Tibial artery (tissue), 4 donors: ENCODE measurements at regions not wholly inside any gene's neighbourhood (a gene's known extent, or its start where the extent isn't known, plus 50 kb on each side); places are given as distances from the start of the nearest gene placed in this dataset.

Source experiments
- DNase-seq, 2 donors: peaks; one replicate each; pipeline ENCODE4 v3.0.0-alpha.2; 2019
- H3K27ac ChIP-seq, 2 donors: fragments of 200-600 bp; sonication (generic) in 1 of 2; 1 replicate in 1 of 2; 2 replicates in 1 of 2; pipeline ENCODE4 v1.5.1; 2018 to 2019; ENCODE audit warnings: mild to moderate bottlenecking in 1 of 2
- H3K27me3 ChIP-seq, 2 donors: fragments of 200-600 bp; sonication (generic) in 1 of 2; one replicate each; pipeline versions ENCODE4 v1.5.1 to v1.6.0; 2016 to 2019
- H3K36me3 ChIP-seq, 3 donors: fragments of 200-600 bp; sonication (generic) in 2 of 3; one replicate each; pipeline ENCODE4 v1.5.1; 2016 to 2019; ENCODE audit warnings: mild to moderate bottlenecking in 2 of 3
- H3K4me1 ChIP-seq, 4 donors: fragments of 200-600 bp; sonication (generic) in 2 of 4; 1 replicate in 3 of 4; 2 replicates in 1 of 4; pipeline ENCODE4 v1.5.1; 2016 to 2019
- H3K4me3 ChIP-seq, 2 donors: fragments of 200-600 bp; sonication (generic) in 1 of 2; 1 replicate in 1 of 2; 2 replicates in 1 of 2; pipeline ENCODE4 v1.5.1; 2018 to 2019; ENCODE audit warnings: mild to moderate bottlenecking in 2 of 2
- H3K9me3 ChIP-seq, 3 donors: fragments of 200-600 bp; sonication (generic) in 1 of 3; one replicate each; pipeline ENCODE4 v1.5.1; 2016 to 2019
- intact Hi-C: fragments of 100-400 bp; cut with DNase I; formaldehyde crosslinking; loops from one replicate; pipeline ENCODE4 v1.15.0; 2023; ENCODE audit warnings: low total_unique reads
- TF ChIP-seq, protein P1 (sequence below), 2 experiments: fragments of 200-600 bp in 1 of 2; fragments of 450-650 bp in 1 of 2; IDR thresholded peaks; one replicate each; pipeline ENCODE4 v1.5.1; 2017 to 2019; ENCODE audit warnings: antibody characterized with exemption in 2 of 2, mild to moderate bottlenecking in 1 of 2, moderate library complexity in 1 of 2

DNA sequence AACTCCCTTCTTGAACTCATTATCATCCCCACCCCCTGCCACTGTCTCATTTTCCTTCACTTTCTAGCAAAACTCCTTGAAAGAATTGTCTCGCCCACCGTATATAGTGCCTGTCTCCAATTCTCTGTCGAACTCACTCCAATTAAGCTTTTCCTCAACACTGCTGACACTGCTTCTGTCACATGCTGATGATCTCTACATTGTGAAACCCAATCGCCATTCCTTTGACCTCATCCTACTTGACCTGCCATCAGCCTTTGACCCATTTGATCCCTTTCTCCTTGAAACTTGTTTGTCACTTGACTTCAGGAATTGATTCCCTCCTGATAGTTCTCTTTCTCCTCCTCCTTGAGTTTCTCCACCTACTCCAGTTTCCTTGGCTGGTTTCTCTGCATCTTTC, 54.8 kb downstream of the CCDC71L start:
- TF ChIP-seq, protein P1, sequence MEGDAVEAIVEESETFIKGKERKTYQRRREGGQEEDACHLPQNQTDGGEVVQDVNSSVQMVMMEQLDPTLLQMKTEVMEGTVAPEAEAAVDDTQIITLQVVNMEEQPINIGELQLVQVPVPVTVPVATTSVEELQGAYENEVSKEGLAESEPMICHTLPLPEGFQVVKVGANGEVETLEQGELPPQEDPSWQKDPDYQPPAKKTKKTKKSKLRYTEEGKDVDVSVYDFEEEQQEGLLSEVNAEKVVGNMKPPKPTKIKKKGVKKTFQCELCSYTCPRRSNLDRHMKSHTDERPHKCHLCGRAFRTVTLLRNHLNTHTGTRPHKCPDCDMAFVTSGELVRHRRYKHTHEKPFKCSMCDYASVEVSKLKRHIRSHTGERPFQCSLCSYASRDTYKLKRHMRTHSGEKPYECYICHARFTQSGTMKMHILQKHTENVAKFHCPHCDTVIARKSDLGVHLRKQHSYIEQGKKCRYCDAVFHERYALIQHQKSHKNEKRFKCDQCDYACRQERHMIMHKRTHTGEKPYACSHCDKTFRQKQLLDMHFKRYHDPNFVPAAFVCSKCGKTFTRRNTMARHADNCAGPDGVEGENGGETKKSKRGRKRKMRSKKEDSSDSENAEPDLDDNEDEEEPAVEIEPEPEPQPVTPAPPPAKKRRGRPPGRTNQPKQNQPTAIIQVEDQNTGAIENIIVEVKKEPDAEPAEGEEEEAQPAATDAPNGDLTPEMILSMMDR (IDR thresholded peaks at IDR 0.05): no peak
- DNase-seq: no peak
- H3K4me3 ChIP-seq: no peak overlapping the region
- H3K27ac ChIP-seq: no peak overlapping the region
- no peaks in the 10 kb centered on the region for H3K9me3 ChIP-seq
- peaks cover 0 to 6% (median 0%) of the 10 kb centered on the region in 4 donors for H3K4me1 ChIP-seq
- intact Hi-C loops: no loop called here
- H3K36me3 ChIP-seq: no peaks in the 10 kb centered on the region
- no peaks in the 10 kb centered on the region for H3K27me3 ChIP-seq

DNA sequence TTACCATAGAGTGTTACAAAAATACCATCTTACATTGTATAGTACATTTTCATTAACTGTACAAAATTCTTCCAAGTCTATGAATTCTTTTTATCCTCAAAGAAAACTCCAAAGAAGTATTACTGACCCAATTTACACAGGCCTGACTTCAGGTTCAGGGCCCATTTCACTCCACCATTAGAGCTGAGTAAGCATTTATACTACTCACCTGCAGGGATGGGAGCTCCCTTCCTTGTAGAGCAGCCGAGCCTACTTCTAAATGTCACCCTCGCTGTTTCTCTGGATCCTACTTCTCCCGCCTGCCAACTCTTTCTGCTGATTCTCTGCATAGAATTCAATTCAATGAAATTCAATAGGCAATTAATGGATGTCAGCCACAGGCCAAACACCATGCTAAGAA, 56.0 kb downstream of the CCDC71L start:
- TF ChIP-seq, protein P1 (IDR thresholded peaks at IDR 0.05): no peak
- Histone ChIP-seq H3K9me3 (no peaks in the 10 kb centered on the region), H3K27ac (no peak overlapping the region), H3K36me3 (no peaks in the 10 kb centered on the region), H3K4me3 (no peak overlapping the region), H3K4me1 (peaks cover 0 to 6% (median 0%) of the 10 kb centered on the region in 4 donors), H3K27me3 (no peaks in the 10 kb centered on the region)
- intact Hi-C loops: no loop called here
- DNase-seq: no peak

DNA sequence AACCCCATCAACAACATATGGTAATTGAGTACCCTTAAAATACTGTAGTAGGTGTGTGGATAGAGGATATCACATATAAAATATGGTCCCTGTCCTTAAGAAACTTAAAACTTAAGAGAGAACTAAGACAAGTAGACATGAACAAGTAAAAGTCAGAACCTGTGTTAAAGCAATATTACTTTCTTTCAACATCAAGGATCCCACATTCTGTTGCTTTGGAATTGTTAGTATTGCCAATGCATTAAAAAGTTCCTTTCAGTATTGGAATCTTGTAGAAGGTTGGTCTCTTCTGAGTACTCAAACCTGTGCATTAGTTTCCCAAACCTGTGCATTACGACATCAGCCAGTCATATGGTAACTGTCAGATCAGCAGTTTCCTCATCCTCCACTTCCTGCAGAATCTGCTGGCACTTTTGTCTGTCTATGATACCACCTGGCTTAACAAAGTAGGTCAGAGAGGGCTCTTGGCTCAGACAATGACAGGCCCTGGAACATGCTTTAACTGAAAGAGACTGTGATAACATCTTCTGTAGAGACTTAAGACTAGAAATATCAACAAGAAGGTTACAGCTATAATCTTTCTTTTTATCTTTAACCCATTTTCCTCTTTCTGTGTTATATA, 56.5 kb downstream of the CCDC71L start:
- no peaks in the 10 kb centered on the region for H3K27me3 ChIP-seq
- DNase-seq: no peak
- intact Hi-C loops: no loop called here
- peaks cover 0 to 4% (median 0%) of the 10 kb centered on the region in 4 donors for H3K4me1 ChIP-seq
- no peak overlapping the region for H3K4me3 ChIP-seq
- no peaks in the 10 kb centered on the region for H3K36me3 ChIP-seq
- H3K27ac ChIP-seq: no peak overlapping the region
- TF ChIP-seq, protein P1 (IDR thresholded peaks at IDR 0.05): no peak
- H3K9me3 ChIP-seq: no peaks in the 10 kb centered on the region

DNA sequence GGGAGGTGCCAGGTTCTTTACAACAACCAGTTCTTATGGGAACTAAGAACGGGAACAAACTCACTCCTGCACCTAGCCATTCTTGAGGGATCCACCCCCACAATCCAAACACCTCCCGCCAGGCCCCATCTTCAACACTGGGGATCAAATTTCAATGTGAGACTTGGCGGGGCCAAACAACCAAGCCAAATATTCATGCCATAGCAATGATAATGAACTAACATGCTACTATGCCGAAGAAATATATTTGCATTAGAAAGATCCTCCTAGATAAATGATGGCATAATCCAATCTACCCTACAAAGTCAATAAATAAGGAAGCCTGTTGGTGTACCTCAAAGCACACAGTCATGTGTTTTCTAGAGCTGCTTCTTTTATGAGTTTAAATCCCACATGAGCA, 57.6 kb downstream of the CCDC71L start:
- H3K4me1 ChIP-seq: peaks cover 0 to 7% (median 0%) of the 10 kb centered on the region in 4 donors
- intact Hi-C loops: no loop called here
- TF ChIP-seq, protein P1 (IDR thresholded peaks at IDR 0.05): no peak
- no peak overlapping the region for H3K27ac ChIP-seq
- no peaks in the 10 kb centered on the region for H3K27me3 ChIP-seq
- H3K36me3 ChIP-seq: no peaks in the 10 kb centered on the region
- DNase-seq: no peak
- H3K4me3 ChIP-seq: no peak overlapping the region
- no peaks in the 10 kb centered on the region for H3K9me3 ChIP-seq

DNA sequence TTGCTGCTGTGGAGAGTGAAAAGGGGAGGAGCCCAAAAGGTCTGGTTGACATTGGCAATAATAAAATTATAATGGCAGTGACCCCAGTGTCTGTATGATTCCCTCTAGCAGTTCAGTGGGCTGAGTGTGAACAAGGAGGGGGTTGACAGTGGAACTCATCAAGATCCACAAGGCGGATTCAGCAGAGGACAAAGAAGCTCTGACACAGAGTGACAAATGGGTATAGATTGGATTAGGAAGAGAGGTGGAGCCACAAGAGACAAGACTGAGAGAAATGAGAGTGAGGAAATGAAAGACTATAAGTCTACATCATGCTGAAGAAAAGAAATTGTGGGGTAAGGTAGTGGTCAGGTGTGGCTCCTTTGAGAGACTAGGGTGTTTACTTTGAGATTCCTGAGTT, 58.9 kb downstream of the CCDC71L start:
- Histone ChIP-seq H3K27me3 (no peaks in the 10 kb centered on the region), H3K4me1 (peaks cover 0 to 7% (median 0%) of the 10 kb centered on the region in 4 donors), H3K4me3 (no peak overlapping the region), H3K27ac (no peak overlapping the region), H3K9me3 (no peaks in the 10 kb centered on the region), H3K36me3 (no peaks in the 10 kb centered on the region)
- intact Hi-C loops: no loop called here
- no peak for DNase-seq
- TF ChIP-seq, protein P1 (IDR thresholded peaks at IDR 0.05): no peak
